COR-L47 (cell line): ENCODE measurements at regions not wholly inside any gene's neighbourhood (a gene's known extent, or its start where the extent isn't known, plus 50 kb on each side); places are given as distances from the start of the nearest gene placed in this dataset.

Experiments
- DNase-seq: peaks from one replicate; lab custom pipeline; 2025; lab: John Stamatoyannopoulos, UW

DNA sequence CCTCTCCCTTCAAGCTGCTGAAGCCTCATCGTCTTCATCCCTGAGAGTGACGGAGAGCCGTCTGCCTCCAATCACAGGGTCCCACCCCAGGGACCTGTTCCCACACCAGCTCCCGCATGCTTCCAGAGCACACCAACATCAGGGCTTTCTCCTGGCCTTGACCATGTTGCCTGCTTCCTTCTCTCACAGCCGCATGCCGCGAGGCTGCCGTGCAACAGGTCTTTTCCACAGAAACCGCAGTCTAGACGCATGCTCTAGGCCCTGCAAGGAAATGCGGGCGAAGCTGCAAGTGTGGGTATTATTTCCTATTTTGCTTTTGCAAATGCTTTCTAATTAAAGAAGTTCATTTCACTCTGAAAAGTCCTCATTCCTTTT, 277.8 kb downstream of the EIPR1 start:
- DNase-seq: no peak

GRCh38 chr2:3099145-3099859, 278.3 kb downstream of the EIPR1 start:
- DNase-seq: no peak

DNA sequence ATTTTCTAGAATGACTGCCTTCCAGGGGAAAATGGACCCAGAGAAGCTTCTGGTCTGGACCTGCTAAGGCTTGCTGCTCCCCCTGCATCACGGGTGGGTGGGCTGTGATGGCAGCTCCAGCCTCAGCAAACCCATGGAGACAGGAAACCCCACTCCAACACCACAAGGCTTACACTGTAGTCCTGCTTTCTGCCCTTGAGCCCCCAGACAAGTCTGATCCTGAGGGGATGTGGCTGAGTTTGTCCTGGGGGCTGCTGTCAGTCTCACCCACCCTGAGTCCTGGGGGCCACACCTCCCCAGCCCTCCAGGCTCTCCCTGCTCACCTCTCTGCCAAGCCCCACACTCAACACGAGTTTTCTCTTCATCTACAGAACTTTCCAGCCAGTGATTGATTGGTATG, 279.4 kb downstream of the EIPR1 start:
- no peak for DNase-seq

DNA sequence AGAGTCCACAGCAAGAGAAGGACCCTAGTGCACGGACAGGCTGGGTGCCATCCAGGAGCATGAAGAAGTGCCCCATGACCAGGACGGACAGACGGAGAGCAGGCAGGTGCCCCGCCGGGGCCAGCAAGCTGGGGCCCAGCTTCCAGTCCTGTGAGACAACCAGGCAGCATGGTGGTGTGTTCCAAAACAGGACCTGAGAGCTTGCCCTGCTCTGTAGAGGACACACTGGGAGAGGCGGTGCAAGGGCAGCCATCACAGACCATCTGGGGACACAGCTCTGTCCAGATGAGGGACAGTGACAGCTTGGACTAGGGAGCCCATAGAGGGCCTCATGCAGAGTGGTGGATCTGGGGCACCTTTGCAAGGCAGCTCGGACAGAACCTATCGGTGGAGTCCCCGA, 279.8 kb downstream of the EIPR1 start:
- DNase-seq: no peak

- DNase-seq: no peak
These were observed 282.3 kb downstream of the EIPR1 start for GRCh38 chr2:3094999-3095958.

- no peak for DNase-seq
These were observed 283.3 kb downstream of the EIPR1 start for GRCh38 chr2:3094318-3094717.

DNA sequence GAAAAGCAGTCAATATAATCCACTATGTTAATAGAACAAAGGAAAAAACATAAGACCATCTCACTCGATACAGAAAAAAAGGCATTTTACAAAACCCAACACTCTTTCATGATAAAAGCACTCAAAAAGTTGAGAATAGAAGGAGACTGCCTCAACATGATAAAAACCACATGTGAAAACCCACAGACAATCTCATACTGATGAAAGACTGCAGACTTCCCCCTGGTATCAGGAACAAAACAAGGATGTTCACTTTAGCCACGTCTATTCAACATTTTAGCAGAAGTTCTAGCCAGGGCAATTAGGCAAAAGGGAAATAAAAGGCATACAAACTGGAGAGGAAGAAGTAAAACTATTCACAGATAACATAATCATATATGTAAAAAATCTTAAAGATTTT, 285.9 kb downstream of the EIPR1 start:
- DNase-seq: no peak

DNA sequence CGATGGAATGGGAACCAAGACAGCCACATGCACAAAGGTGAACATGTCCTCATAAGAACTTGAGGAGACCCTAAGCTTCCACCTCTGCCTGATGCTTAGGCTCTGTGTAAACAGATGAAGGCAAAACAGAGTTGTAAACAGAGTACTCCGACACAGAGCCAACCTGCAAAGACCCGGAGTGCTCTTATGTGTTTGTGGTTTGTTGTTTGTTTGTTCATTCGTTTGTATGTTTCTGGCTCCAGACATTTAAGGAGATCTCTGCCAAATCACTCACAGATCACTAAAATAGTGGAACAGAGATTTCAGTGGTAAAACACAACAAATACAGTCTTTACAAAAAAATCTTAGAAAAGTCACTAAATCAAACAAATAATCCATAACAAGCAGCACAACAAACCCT, 294.9 kb downstream of the EIPR1 start:
- DNase-seq: no peak

DNA sequence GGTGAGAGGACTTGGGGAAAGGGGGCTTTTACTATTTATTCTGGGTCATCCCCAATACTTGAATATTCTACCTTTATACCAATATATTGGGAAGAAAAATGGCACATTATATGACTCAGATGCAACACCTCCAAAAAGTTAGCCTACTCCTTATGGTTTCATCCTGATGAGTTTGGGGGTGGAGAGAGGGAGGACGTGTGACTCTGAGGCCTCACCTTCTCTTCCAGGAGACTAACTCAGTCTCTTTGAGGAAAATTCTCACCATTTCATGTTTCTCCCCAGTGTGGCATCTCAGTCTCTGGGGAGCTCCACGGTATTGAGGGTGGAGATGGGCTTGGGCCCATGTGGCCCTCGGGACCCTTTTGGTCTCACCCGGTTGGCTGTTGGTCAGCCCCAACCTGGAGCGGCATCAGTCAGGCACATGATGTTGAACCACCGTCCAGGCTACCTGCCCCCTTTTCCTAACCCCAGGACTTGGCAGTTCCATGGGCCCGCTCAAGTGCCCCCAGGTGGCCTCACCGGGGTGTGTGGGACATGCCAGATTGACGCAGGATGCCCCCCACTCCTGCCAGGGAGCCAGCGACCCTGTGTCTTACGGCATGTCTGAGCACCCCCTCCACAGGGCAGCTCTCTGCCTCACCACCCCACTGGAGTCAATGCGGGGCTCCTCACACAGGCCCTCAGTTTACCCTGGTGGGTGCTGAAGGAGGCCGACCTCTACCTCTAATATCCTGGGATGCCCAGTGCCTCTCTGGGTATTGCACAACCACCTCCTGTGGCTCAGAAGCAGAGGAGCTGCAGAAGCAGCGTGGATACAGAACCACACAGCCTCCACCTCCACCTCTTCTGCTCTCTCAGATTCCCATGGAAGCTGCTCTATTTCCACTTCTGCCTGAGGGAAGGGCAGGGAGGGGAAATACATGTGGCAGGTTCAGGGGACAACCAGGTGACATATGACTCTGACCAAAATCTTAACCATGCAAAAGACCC, 297.4 kb downstream of the EIPR1 start:
- DNase-seq: no peak

- DNase-seq: no peak
These were observed 298.2 kb downstream of the EIPR1 start for GRCh38 chr2:3079466-3079865.

DNA sequence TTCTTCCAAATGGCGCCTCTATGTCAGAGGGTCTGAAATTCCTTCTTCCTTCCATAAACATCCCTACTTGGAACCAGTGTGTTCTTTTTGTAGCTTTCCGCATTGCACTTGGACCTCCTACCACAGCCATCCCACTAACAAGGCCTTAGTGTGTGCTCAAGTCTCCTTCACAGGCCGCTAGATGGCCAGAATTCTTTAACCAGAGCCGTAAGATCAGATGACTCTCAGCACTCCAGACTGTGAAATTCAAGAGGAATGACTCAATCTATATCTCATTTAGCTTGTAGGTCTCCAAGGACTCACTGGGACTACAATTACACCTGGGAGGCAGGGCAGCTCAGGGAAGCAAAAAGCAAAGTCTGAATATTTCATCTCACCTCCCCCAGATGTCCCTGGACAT, 298.9 kb downstream of the EIPR1 start:
- no peak for DNase-seq

DNA sequence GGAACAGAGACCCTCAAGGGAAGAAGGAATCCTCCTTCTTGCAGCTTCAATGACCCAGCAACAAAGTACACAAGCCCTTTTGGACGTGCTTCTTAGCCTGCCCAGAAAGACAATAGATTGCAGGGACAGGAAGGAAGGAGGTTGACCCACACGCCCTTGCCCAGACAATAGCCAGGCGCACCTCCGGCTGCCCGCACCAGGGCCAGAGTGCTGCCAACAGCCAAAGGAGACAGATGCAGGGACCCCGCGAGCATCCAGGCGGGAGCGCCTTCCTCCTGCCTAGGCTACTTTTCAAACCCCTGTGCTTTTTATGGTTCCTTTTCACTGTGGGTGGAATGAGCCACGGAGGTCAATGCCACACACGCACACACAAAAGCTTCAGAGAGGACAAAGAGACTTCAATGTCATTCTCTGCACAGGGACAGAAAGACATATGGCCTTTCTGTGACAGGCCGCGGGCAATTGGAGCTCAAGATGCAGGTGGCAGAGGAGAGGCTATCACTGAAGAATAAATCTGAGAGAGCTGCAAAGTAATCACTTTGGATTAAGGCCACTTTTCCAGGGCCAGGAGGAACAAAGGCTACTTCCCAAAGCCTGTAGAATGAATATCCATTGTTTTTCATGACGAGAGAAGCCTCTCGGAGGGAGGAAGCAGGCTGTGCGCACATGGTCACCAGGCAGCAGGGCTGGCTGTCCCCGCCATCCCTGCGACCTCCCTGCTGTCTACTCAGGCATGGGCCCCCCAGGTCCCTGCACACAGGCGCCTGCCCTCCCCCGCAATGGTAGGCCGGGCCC, 300.6 kb downstream of the EIPR1 start:
- DNase-seq: no peak

DNA sequence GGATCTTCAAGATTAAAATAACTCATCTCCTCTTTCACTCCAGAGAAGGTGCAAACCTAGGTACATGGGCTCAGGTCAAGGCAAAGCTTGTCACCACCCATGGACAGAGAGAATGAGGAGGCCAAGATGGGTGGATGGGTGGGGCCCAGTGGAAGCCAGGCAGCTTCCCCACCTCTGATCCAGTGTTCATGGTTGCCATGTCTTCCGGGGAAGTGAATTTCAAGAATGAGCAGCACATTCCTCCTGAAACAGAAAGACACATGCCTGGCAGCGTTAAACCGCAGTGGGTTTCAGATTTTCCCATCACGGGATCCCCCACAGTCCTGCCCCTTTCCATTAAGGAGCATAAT, 301.7 kb downstream of the EIPR1 start:
- no peak for DNase-seq

DNA sequence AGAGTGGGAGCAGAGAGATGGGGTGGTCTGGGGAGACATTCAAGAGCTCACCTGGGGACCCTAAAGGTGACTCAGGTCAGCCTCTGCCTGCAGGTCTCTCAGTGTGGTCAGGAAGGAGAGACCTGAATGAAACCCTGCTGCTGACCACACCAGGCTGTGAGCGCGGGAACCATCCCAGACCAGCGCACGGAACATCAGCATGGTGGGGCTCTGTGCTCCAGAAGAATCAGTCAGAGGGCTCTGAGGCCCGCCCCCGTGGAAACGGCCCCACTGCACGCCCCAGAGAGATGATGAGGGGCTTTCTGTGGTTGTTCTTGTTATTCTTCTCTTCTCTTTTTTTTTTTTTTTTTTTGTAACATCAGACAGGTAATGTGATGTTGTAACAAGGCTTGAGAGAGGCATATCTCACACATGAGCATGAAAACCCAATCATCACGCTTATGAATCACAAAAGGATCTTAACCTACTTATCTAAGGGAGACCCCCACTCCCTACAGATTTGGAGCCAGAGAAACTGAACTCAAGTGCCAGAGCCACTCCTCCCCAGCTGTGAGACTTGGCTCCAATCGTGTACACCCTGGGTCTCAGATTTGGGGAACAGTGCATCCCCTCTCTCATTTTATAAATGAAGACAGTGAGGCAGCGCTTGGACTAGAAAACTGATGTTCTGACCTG, 302.2 kb downstream of the EIPR1 start:
- no peak for DNase-seq

DNA sequence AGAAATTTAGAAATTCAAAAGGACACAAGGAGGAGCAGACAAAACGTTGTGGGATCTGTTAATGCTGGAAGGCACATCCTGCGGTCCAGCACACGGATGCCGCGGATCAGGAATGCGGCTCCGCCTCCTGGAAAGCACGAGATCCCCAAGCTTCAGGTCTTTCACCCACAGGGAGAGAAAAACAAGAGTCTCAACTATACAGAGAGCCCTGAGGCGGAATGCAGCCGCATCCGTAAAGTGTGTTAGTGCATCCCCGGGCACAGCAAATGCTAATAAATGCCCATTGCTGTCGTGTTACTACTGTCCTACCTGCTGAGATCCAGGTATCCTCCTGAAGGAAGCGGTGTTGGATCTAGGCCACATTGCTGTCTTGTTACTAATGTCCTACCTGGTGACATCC, 303.9 kb downstream of the EIPR1 start:
- DNase-seq: no peak

- no peak for DNase-seq
These were observed 304.5 kb downstream of the EIPR1 start for GRCh38 chr2:3073041-3073595.

- DNase-seq: no peak
These were observed 305.8 kb downstream of the EIPR1 start for GRCh38 chr2:3071685-3072263.

DNA sequence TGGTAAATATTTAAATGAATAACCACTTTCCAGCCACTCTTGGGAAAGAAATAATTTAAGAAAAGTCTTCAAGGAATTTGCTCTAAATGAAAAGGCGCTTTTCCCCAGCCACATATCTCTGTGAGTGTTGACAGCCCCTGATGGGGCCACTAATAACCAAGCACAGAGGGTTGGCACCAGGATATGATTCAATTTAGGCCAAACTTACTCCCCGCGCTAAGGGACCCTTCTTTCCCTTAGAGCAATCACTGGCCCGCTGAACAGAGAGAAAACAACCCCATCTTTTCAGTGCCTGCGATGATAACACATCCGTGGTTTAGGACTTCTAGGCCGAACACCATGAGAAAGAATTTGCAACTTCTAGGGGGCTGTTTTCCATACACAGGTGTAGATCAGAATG, 310.8 kb downstream of the EIPR1 start:
- DNase-seq: no peak

GRCh38 chr2:3065928-3066327, 311.7 kb downstream of the EIPR1 start:
- no peak for DNase-seq
